ENCODE measurements at regions not wholly inside any gene's neighbourhood (a gene's known extent, or its start where the extent isn't known, plus 50 kb on each side); places are given as distances from the start of the nearest gene placed in this dataset.

GRCh38 chr6:119686644-119687043 lies 337.1 kb upstream of the MAN1A1 start:
- FAIRE-seq: no peak
- no peaks in the 10 kb centered on the region for H3K79me2 ChIP-seq (ENCODE audit: control insufficient read depth in 1 of 2, insufficient read depth in 2 of 2, low read length in 2 of 2)
- H3K79me1 ChIP-seq (ENCODE audit: low read depth, low read length): no peaks in the 10 kb centered on the region
- H3K14ac ChIP-seq (ENCODE audit: insufficient read length): no peak overlapping the region
- no peak overlapping the region for H3K4ac ChIP-seq (replicated peaks; ENCODE audit: insufficient read length, low read depth, low read length)
- no peak overlapping the region for H2BK15ac ChIP-seq (ENCODE audit: low read length)
- no peaks in the 10 kb centered on the region for H3K4me1 ChIP-seq (replicated peaks in 1 of 4; ENCODE audit: control insufficient read depth in 3 of 4, insufficient read depth in 4 of 4, low read length in 3 of 4)
- CTCF ChIA-PET (ENCODE audit: partially characterized antibody): interaction anchor here (0.8 to 1.0 kb wide), 2 partner anchors 33 to 304 kb away, joined by 3 to 4 read pairs; no protein-coding TSS in a partner anchor
- no peak overlapping the region for H2AK5ac ChIP-seq (ENCODE audit: low read depth, low read length)
- no peak overlapping the region for H3K56ac ChIP-seq (replicated peaks; ENCODE audit: insufficient read length, low read depth, low read length)
- no peak overlapping the region for H2AFZ ChIP-seq (ENCODE audit: low read length)
- POLR2A ChIA-PET (ENCODE audit: partially characterized antibody): no interaction called here
- no peak overlapping the region for H4K8ac ChIP-seq (ENCODE audit: extremely low read depth, insufficient read depth, low read length)
- H3K23me2 ChIP-seq (ENCODE audit: low read depth, low read length): no peaks in the 10 kb centered on the region
- H3K18ac ChIP-seq (ENCODE audit: extremely low read depth, low read length): no peak overlapping the region
- no peaks in the 10 kb centered on the region for H3K27me3 ChIP-seq (replicated peaks in 1 of 4; ENCODE audit: control insufficient read depth in 3 of 4, extremely low read depth in 1 of 4, insufficient read depth in 3 of 4, low read length in 3 of 4)
- H3K36me3 ChIP-seq (ENCODE audit: control insufficient read depth in 2 of 4, insufficient read depth in 4 of 4, low read length in 3 of 4): no peaks in the 10 kb centered on the region
- no peak overlapping the region for H3K4me2 ChIP-seq (ENCODE audit: insufficient read depth in 1 of 2, low read depth in 2 of 2, low read length in 2 of 2)
- no peak for DNase-seq (ENCODE audit: low read depth in 1 of 2, low spot score in 2 of 2)
- no peaks in the 10 kb centered on the region for H4K20me1 ChIP-seq (replicated peaks in 1 of 2; ENCODE audit: control insufficient read depth in 1 of 2, insufficient read depth in 2 of 2, low read length in 2 of 2)
- H2BK5ac ChIP-seq (ENCODE audit: low read depth, low read length): no peak overlapping the region
- no peak overlapping the region for H3K23ac ChIP-seq (ENCODE audit: insufficient read length)
- H4K91ac ChIP-seq (replicated peaks; ENCODE audit: insufficient read length, low read length): no peak overlapping the region
- H2BK120ac ChIP-seq (replicated peaks; ENCODE audit: low read depth, low read length): no peak overlapping the region
- no peak overlapping the region for H3K4me3 ChIP-seq (ENCODE audit: extremely low read depth in 1 of 4, insufficient read depth in 2 of 4, low read depth in 3 of 4, low read length in 4 of 4)
- H3K9ac ChIP-seq (replicated peaks in 1 of 4; ENCODE audit: extremely low read depth in 1 of 4, low read depth in 3 of 4, low read length in 3 of 4): no peak overlapping the region
- H3K27ac ChIP-seq (ENCODE audit: low read depth, low read length): no peak overlapping the region
- H4K5ac ChIP-seq (ENCODE audit: insufficient read length, low read depth, low read length): no peak overlapping the region
- H3K9me3 ChIP-seq (ENCODE audit: insufficient read depth in 2 of 2, low read depth in 1 of 2, low read length in 1 of 2): no peaks in the 10 kb centered on the region
- no peak overlapping the region for H2BK20ac ChIP-seq (ENCODE audit: low read length)
- no peak overlapping the region for H2BK12ac ChIP-seq (ENCODE audit: low read depth, low read length)
- 94% methylated on average over 1 of the region's 1 CpG; no CpG with 5 or more reads in 1 of the 2 experiments for WGBS, 2 experiments (ENCODE audit: extremely low coverage in 1 of 2, insufficient coverage in 1 of 2, insufficient read length in 1 of 2, insufficient replicate concordance in 2 of 2, low coverage in 1 of 2, low lambda C conversion rate in 2 of 2, missing lambda C conversion rate in 1 of 2)
- no peak for TF ChIP-seq SAP30 (IDR thresholded peaks at IDR 0.05; ENCODE audit: insufficient read depth, insufficient replicate concordance, low read length)
- TF ChIP-seq, protein P1, sequence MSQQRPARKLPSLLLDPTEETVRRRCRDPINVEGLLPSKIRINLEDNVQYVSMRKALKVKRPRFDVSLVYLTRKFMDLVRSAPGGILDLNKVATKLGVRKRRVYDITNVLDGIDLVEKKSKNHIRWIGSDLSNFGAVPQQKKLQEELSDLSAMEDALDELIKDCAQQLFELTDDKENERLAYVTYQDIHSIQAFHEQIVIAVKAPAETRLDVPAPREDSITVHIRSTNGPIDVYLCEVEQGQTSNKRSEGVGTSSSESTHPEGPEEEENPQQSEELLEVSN (IDR thresholded peaks at IDR 0.05): no peak
- TF ChIP-seq RFX5 (IDR thresholded peaks at IDR 0.05; ENCODE audit: borderline replicate concordance, low read depth, low read length): no peak
- TF ChIP-seq SIN3A (conservative IDR thresholded peaks at IDR 0.05 in 1 of 2, IDR thresholded peaks at IDR 0.05 in 1 of 2; ENCODE audit: low read depth in 1 of 2, low read length in 2 of 2): no peak
- no peak for TF ChIP-seq KDM1A (IDR thresholded peaks at IDR 0.05; ENCODE audit: borderline replicate concordance, low read length)
- TF ChIP-seq EZH2 (IDR thresholded peaks at IDR 0.05; ENCODE audit: low read depth, low read length, severe bottlenecking): no peak
- no peak for TF ChIP-seq RAD21 (IDR thresholded peaks at IDR 0.05 in 1 of 2, conservative IDR thresholded peaks at IDR 0.05 in 1 of 2; ENCODE audit: low read depth in 2 of 2, low read length in 2 of 2)
- TF ChIP-seq POLR2A (IDR thresholded peaks at IDR 0.05; ENCODE audit: control extremely low read depth in 1 of 2, low read depth in 2 of 2, low read length in 2 of 2): no peak
- no peak for TF ChIP-seq KDM5A (IDR thresholded peaks at IDR 0.05; ENCODE audit: low read length)
- no peak for TF ChIP-seq BACH1 (IDR thresholded peaks at IDR 0.05; ENCODE audit: low read length)
- TF ChIP-seq YY1 (IDR thresholded peaks at IDR 0.05; ENCODE audit: low read depth, low read length): no peak
- TF ChIP-seq CTBP2 (IDR thresholded peaks at IDR 0.05; ENCODE audit: borderline replicate concordance, insufficient read depth, insufficient read length, low read length): no peak
